Gastrocnemius medialis (tissue), 4 donors: ENCODE measurements at regions not wholly inside any gene's neighbourhood (a gene's known extent, or its start where the extent isn't known, plus 50 kb on each side); places are given as distances from the start of the nearest gene placed in this dataset.
A peak's percentile ranks its signal among the peaks of the same experiment; 100 is the strongest.

Experiments used
- ATAC-seq, 2 donors: fragments of 150-250 bp; one replicate each; pipeline ENCODE4 v1.9.1; 2016
- DNase-seq, 2 donors: peaks; one replicate each; pipeline ENCODE4 v3.0.0-alpha.2; 2019
- H3K27ac ChIP-seq, 4 donors: fragments of 200-600 bp; sonication (generic); 1 replicate in 1 of 4; 2 replicates in 3 of 4; pipeline ENCODE4 v1.5.1; 2016 to 2018; ENCODE audit warnings: mild to moderate bottlenecking in 2 of 4, moderate library complexity in 1 of 4
- H3K27me3 ChIP-seq, 3 donors: fragments of 200-600 bp; sonication (generic) in 2 of 3; 1 replicate in 1 of 3; 2 replicates in 2 of 3; pipeline versions ENCODE4 v1.5.1 to v1.6.0; 2016 to 2019; ENCODE audit warnings: mild to moderate bottlenecking in 1 of 3, moderate library complexity in 1 of 3
- H3K36me3 ChIP-seq, 2 donors: fragments of 200-600 bp; sonication (generic) in 1 of 2; one replicate each; pipeline ENCODE4 v1.5.1; 2017 to 2018
- H3K4me1 ChIP-seq, 2 donors: fragments of 200-600 bp; sonication (generic) in 1 of 2; one replicate each; pipeline ENCODE4 v1.5.1; 2016 to 2017; ENCODE audit warnings: mild to moderate bottlenecking in 2 of 2
- H3K4me3 ChIP-seq, 4 donors: fragments of 200-600 bp; sonication (generic) in 3 of 4; 1 replicate in 1 of 4; 2 replicates in 3 of 4; pipeline ENCODE4 v1.5.1; 2016 to 2019; ENCODE audit warnings: mild to moderate bottlenecking in 2 of 4
- H3K9me3 ChIP-seq, 3 donors: fragments of 200-600 bp; sonication (generic) in 2 of 3; 1 replicate in 1 of 3; 2 replicates in 2 of 3; pipeline ENCODE4 v1.5.1; 2016 to 2019
- POLR2A ChIP-seq, 2 donors: fragments of 450-650 bp; IDR thresholded peaks; one replicate each; pipeline ENCODE4 v1.6.1; 2017; ENCODE audit warnings: antibody characterized with exemption in 2 of 2, mild to moderate bottlenecking in 2 of 2, moderate library complexity in 2 of 2
- in situ Hi-C, 4 donors: fragments of 200-750 bp; cut with MboI; loops; one replicate each; pipeline versions ENCODE4 v1.15.0 to v1.8.0; 2017; ENCODE audit warnings: low sequenced_read_pairs in 4 of 4
- intact Hi-C: fragments of 100-400 bp; cut with DNase I; formaldehyde crosslinking; loops from one replicate; pipeline ENCODE4 v1.15.1; 2023; ENCODE audit warnings: low total_unique reads
- TF ChIP-seq, protein P1 (sequence below), 5 experiments: fragments of 450-650 bp in 3 of 5; fragments of 200-600 bp in 2 of 5; sonication (generic) in 2 of 5; IDR thresholded peaks in 4 of 5; conservative IDR thresholded peaks in 1 of 5; 1 replicate in 4 of 5; 2 replicates in 1 of 5; pipeline ENCODE4 v1.5.1; 2016 to 2019; ENCODE audit warnings: antibody characterized with exemption in 5 of 5, mild to moderate bottlenecking in 3 of 5, moderate library complexity in 3 of 5

DNA sequence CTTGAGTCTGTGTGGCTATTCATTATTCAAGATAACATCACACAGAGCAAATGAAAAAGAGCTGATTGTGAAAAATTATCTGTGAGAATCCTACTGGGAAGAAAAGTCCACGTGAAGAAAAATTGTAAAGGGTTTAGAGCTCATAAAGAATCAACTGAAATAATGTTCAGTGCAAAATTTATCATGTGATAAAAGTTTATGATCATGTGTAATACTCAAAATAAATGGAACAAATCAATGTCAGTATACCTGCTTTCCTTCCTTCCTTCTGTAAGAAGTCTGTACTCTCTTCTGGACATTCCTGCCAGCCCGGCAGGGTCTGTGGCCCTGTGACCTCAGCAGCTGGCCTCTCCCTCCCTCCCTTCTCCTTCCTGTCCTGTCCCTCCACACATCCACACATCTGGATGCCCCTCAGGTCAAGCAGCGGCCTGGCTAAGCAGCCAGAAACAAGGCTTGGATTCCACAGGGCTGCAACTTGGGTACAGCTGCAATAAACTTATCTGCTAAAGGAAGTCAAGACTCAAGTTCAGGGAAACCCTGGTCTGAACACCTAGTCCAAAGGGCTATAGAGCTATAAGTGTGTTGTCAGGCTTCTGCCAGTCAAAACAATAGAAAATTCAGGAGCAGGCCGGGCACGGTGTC lies 172.1 kb downstream of the MREG start:
- Histone ChIP-seq H3K27ac (peak overlapping the region in 1 of 4 donors; percentile 27), H3K27me3 (no peaks in the 10 kb centered on the region), H3K4me1 (peaks cover 0 to 41% of the 10 kb centered on the region in 2 donors), H3K4me3 (no peak overlapping the region), H3K36me3 (no peaks in the 10 kb centered on the region), H3K9me3 (no peaks in the 10 kb centered on the region)
- no peak for ATAC-seq
- intact Hi-C loops = no loop called here
- in situ Hi-C loops = no loop called here
- DNase-seq = no peak
- TF ChIP-seq, protein P1, sequence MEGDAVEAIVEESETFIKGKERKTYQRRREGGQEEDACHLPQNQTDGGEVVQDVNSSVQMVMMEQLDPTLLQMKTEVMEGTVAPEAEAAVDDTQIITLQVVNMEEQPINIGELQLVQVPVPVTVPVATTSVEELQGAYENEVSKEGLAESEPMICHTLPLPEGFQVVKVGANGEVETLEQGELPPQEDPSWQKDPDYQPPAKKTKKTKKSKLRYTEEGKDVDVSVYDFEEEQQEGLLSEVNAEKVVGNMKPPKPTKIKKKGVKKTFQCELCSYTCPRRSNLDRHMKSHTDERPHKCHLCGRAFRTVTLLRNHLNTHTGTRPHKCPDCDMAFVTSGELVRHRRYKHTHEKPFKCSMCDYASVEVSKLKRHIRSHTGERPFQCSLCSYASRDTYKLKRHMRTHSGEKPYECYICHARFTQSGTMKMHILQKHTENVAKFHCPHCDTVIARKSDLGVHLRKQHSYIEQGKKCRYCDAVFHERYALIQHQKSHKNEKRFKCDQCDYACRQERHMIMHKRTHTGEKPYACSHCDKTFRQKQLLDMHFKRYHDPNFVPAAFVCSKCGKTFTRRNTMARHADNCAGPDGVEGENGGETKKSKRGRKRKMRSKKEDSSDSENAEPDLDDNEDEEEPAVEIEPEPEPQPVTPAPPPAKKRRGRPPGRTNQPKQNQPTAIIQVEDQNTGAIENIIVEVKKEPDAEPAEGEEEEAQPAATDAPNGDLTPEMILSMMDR (IDR thresholded peaks at IDR 0.05 in 4 of 5, conservative IDR thresholded peaks at IDR 0.05 in 1 of 5) = no peak
- TF ChIP-seq POLR2A (IDR thresholded peaks at IDR 0.05) = no peak

DNA sequence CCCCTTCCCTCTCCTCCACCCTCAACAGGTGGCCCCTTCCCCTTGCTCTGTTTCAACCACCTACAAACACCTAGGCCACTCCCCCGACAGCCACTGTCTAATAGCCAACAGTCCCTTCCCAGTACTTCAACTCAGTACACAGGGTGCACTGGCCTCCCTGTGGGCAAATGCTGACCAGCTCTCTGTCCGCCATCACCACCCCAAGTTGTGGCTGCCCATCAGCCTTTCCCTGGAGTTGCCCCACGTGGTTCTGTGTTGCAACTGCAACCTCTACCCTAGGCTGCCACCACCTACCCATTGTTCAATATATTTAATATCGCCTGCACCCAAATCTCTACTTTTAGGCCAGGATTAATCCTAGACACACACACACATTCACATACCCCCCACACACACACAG lies 173.5 kb downstream of the MREG start:
- in situ Hi-C loops (no loop called here), intact Hi-C loops (no loop called here)
- TF ChIP-seq, protein P1 (IDR thresholded peaks at IDR 0.05 in 4 of 5, conservative IDR thresholded peaks at IDR 0.05 in 1 of 5) = no peak
- peak overlapping the region; percentile 33 to 61 (median 56) for H3K27ac ChIP-seq
- H3K36me3 ChIP-seq = no peaks in the 10 kb centered on the region
- no peak for DNase-seq
- no peak overlapping the region for H3K4me3 ChIP-seq
- ATAC-seq = no peak
- H3K9me3 ChIP-seq = no peaks in the 10 kb centered on the region
- H3K4me1 ChIP-seq = peaks cover 0 to 41% of the 10 kb centered on the region in 2 donors
- no peaks in the 10 kb centered on the region for H3K27me3 ChIP-seq

DNA sequence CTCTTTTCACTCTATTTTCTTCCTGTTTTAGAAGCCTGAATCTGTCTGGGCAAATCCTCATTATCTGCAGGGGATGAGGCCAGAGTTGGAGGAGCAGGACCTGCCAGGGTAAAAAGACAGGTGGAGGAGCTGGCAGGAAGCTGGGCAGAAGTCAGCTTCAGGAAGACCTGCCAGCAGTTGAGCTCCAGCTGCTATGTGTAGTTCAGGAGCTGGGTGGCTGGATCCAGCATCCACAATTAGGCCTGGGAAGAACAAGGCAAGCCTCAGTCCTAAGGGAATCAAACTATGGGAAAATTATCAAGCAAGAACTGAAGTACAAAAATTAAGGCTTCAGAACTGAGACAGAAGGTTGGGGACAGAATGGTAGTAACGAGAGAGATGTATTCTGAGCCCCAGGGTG lies 174.0 kb downstream of the MREG start:
- in situ Hi-C loops = no loop called here
- Histone ChIP-seq H3K9me3 (no peaks in the 10 kb centered on the region), H3K4me3 (no peak overlapping the region), H3K27ac (peak overlapping the region; percentile 33 to 61 (median 56)), H3K36me3 (no peaks in the 10 kb centered on the region), H3K4me1 (peaks cover 0 to 40% of the 10 kb centered on the region in 2 donors), H3K27me3 (no peaks in the 10 kb centered on the region)
- DNase-seq = peak; percentile 29 to 70
- intact Hi-C loops = no loop called here
- ATAC-seq = peak; percentile 48 to 63
- TF ChIP-seq POLR2A (IDR thresholded peaks at IDR 0.05) = no peak
- TF ChIP-seq, protein P1 (IDR thresholded peaks at IDR 0.05 in 4 of 5, conservative IDR thresholded peaks at IDR 0.05 in 1 of 5) = no peak

DNA sequence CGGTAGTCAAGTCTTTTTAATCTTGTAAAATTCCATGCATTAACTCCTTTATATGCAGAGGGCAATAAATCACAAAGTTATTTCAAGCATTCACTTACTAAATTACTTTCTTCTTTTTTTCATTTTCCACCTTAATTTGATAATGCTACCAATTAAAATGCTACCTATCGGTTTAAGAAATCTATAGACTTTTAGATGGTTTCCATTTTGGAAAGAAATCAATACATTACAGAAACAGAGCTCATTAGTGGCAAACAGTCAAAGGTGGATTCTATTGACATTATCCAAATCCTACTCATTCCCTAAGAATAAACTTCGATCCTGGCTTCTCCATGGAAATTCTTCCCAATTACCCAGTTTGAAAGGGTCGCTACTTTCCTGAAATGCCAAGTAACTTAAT lies 176.5 kb downstream of the MREG start:
- intact Hi-C loops (no loop called here), in situ Hi-C loops (no loop called here)
- Histone ChIP-seq H3K4me3 (no peak overlapping the region), H3K27ac (no peak overlapping the region), H3K36me3 (no peaks in the 10 kb centered on the region), H3K27me3 (no peaks in the 10 kb centered on the region), H3K9me3 (no peaks in the 10 kb centered on the region), H3K4me1 (peaks cover 0 to 39% of the 10 kb centered on the region in 2 donors)
- no peak for DNase-seq
- ATAC-seq = no peak
- TF ChIP-seq, protein P1 (IDR thresholded peaks at IDR 0.05 in 4 of 5, conservative IDR thresholded peaks at IDR 0.05 in 1 of 5) = no peak
- no peak for TF ChIP-seq POLR2A (IDR thresholded peaks at IDR 0.05)

DNA sequence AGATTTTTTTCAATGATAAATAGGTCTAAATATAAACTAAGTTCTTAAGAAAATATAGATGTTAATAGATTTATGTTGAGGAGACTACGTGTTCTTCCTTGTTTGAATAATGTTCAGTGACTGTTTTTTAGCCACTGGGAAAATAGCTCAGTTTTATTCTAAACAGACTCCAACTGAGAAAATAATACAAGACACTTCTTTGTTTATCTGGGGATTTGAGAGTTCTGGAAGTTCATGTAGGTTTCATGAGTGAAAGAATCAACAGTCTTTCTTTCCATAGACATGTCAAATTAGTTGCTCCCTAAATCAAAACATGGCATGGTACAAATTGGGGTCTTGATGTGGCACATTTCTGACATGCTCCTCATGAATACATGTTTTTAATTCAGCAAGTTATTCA lies 177.7 kb downstream of the MREG start:
- in situ Hi-C loops (no loop called here), intact Hi-C loops (no loop called here)
- Histone ChIP-seq H3K27me3 (no peaks in the 10 kb centered on the region), H3K36me3 (no peaks in the 10 kb centered on the region), H3K4me3 (no peak overlapping the region), H3K9me3 (no peaks in the 10 kb centered on the region), H3K4me1 (peaks cover 0 to 41% of the 10 kb centered on the region in 2 donors), H3K27ac (no peak overlapping the region)
- DNase-seq (no peak), ATAC-seq (no peak)
- no peak for TF ChIP-seq POLR2A (IDR thresholded peaks at IDR 0.05)
- TF ChIP-seq, protein P1 (IDR thresholded peaks at IDR 0.05 in 4 of 5, conservative IDR thresholded peaks at IDR 0.05 in 1 of 5) = no peak
